ES-I3 (cell line): ENCODE measurements at regions not wholly inside any gene's neighbourhood (a gene's known extent, or its start where the extent isn't known, plus 50 kb on each side); places are given as distances from the start of the nearest gene placed in this dataset.
"Not testable (repeated sequence)": the region's sequence is repeated elsewhere in the genome, so short reads cannot be mapped to it uniquely, and the experiment has no call there.

ENCODE experiments used
- H3K36me3 ChIP-seq: 2 replicates; pipeline ENCODE4 v1.6.1; 2013; ENCODE audit warnings: mild to moderate bottlenecking, low read length, control low read depth, moderate library complexity; ENCODE audit not compliant: insufficient read depth
- H3K4me1 ChIP-seq: 2 replicates; pipeline ENCODE4 v1.6.1; 2013; ENCODE audit warnings: mild to moderate bottlenecking, control low read depth, low read length; ENCODE audit not compliant: insufficient read depth
- H3K9ac ChIP-seq: 2 replicates; pipeline ENCODE4 v1.6.1; 2013; ENCODE audit warnings: low read depth, mild to moderate bottlenecking, low read length, moderate library complexity
- H3K9me3 ChIP-seq: 2 replicates; pipeline ENCODE4 v1.6.1; 2013; ENCODE audit warnings: mild to moderate bottlenecking, low read length, moderate library complexity; ENCODE audit not compliant: control insufficient read depth, insufficient read depth

DNA sequence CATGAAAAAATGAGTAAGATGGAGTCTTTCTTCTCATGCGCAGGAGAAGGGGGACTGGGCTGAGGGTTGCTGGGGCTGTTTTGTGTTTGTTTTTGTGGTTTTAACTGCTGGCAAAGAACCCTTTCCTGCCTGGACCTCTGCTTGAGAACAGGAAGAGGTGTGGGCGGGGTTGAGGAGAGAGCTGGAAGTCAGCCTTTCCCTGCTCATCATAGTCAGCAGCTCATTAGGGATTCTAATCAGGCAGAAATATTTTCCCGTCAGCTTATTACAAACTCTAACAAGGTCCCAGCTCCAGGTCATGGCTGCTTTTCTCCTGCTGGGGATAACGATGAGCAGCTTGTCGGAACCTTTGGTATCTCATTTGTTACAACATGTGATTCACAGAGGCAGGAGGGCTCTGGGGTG, 185.0 kb upstream of the NRXN3 start:
- no peaks in the 10 kb centered on the region for H3K9me3 ChIP-seq
- H3K4me1 ChIP-seq = no peaks in the 10 kb centered on the region; the same call in 1 of the 2 replicates
- H3K9ac ChIP-seq = no peak overlapping the region
- H3K36me3 ChIP-seq = no peaks in the 10 kb centered on the region

- Histone ChIP-seq H3K36me3 (no peaks in the 10 kb centered on the region), H3K9me3 (no peaks in the 10 kb centered on the region), H3K9ac (no peak overlapping the region), H3K4me1 (no peaks in the 10 kb centered on the region; the same call in 1 of the 2 replicates)
Observed at GRCh38 chr14:77986773-77987172, 183.4 kb upstream of the NRXN3 start.

- no peaks in the 10 kb centered on the region for H3K9me3 ChIP-seq
- no peaks in the 10 kb centered on the region for H3K36me3 ChIP-seq
- no peak overlapping the region for H3K9ac ChIP-seq
- no peaks in the 10 kb centered on the region; the same call in 1 of the 2 replicates for H3K4me1 ChIP-seq
Observed at GRCh38 chr14:77988096-77988870, 181.9 kb upstream of the NRXN3 start.

GRCh38 chr14:77988970-77989369, 181.2 kb upstream of the NRXN3 start:
- no peaks in the 10 kb centered on the region; the same call in 1 of the 2 replicates for H3K4me1 ChIP-seq
- H3K9me3 ChIP-seq = no peaks in the 10 kb centered on the region
- no peaks in the 10 kb centered on the region for H3K36me3 ChIP-seq
- H3K9ac ChIP-seq = no peak overlapping the region

GRCh38 chr14:77989441-77989991, 180.7 kb upstream of the NRXN3 start:
- Histone ChIP-seq H3K9ac (no peak overlapping the region), H3K36me3 (no peaks in the 10 kb centered on the region), H3K9me3 (no peaks in the 10 kb centered on the region)

DNA sequence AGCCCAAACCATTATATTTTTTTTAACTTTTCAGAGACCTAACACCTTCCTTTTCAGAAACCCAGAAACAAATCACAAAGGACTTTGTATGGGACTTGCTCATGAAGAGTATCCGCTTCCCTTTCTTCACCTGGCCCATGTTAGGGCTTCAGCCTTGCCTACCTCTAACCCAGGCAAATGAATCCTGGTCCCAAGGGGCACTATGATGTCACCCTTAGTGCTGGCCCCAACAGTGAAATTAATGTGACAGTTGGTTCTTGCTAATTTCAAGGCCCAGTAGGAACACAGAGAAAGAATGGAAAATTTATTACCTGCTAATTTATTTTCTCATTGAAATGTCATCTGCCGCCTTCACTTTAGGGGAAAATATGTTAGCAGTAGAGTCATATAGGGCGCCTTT, 179.8 kb upstream of the NRXN3 start:
- Histone ChIP-seq H3K36me3 (no peaks in the 10 kb centered on the region), H3K9ac (no peak overlapping the region), H3K4me1 (no peaks in the 10 kb centered on the region; the same call in 1 of the 2 replicates), H3K9me3 (no peaks in the 10 kb centered on the region)

More at GRCh38 chr14:77989441-77989991, 180.7 kb upstream of the NRXN3 start:
- no peaks in the 10 kb centered on the region; the same call in 1 of the 2 replicates for H3K4me1 ChIP-seq

DNA sequence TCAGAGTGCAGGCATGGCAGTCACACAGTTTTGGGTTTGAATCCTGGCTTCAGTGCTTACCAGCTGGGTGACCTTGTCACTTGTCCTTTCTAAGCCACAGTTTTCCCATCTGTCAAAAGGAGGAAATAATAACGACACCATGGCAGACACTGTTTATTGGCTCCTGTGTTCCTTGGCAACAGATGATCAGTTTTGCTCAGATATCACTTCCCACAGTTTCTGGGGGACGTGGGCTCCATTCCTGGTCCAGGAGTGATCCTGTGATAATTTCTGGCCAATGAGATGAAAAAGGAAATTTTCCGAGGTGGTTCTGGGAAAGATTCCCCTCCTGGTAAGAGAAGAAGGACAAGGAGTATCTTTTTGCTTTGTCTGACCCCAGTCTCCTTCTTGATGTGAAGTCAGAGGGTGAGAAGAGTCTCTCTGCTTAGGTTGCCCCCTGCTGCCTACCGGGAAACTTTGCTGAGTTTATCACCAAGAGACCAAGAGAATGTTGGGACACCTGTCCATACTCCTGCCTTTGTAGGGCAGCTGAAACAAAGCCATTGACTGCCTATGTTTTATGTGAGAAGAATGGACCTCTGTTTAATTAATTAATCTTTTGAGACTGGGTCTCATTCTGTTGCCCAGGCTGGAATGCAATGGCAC, 178.9 kb upstream of the NRXN3 start:
- no peaks in the 10 kb centered on the region for H3K36me3 ChIP-seq
- no peak overlapping the region for H3K9ac ChIP-seq
- no peaks in the 10 kb centered on the region for H3K4me1 ChIP-seq
- H3K9me3 ChIP-seq = no peaks in the 10 kb centered on the region

DNA sequence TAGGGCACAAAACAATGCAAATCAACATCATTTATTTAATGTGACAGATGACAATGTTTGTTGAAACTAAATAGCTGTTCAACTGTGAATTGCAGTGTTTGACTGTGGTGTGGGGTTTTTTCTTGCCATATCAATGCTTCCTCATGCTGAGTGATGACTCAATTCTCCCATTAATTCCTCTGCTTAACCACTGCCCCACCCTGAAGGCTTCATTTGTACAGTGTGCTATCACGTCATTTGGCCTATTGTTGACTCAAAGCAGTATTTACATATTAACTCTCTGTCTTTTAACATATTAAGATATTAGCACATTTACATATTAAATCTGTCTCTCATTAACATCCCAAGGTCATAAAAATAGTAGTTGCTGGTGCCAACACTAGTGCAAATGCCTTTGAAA, 164.8 kb upstream of the NRXN3 start:
- H3K36me3 ChIP-seq = no peaks in the 10 kb centered on the region
- H3K9me3 ChIP-seq = no peaks in the 10 kb centered on the region
- H3K9ac ChIP-seq = no peak overlapping the region
- H3K4me1 ChIP-seq = no peaks in the 10 kb centered on the region

- Histone ChIP-seq H3K4me1 (no peaks in the 10 kb centered on the region), H3K9ac (no peak overlapping the region), H3K9me3 (no peaks in the 10 kb centered on the region), H3K36me3 (no peaks in the 10 kb centered on the region)
Observed at GRCh38 chr14:78007160-78007559, 163.0 kb upstream of the NRXN3 start.

- no peaks in the 10 kb centered on the region for H3K36me3 ChIP-seq
- H3K9me3 ChIP-seq = no peaks in the 10 kb centered on the region
- H3K9ac ChIP-seq = no peak overlapping the region
- no peaks in the 10 kb centered on the region for H3K4me1 ChIP-seq
Observed at GRCh38 chr14:78010688-78011087, 159.5 kb upstream of the NRXN3 start.

GRCh38 chr14:78013911-78014310, 156.3 kb upstream of the NRXN3 start:
- not testable (repeated sequence) for H3K36me3 ChIP-seq, H3K9ac ChIP-seq, H3K4me1 ChIP-seq, H3K9me3 ChIP-seq

DNA sequence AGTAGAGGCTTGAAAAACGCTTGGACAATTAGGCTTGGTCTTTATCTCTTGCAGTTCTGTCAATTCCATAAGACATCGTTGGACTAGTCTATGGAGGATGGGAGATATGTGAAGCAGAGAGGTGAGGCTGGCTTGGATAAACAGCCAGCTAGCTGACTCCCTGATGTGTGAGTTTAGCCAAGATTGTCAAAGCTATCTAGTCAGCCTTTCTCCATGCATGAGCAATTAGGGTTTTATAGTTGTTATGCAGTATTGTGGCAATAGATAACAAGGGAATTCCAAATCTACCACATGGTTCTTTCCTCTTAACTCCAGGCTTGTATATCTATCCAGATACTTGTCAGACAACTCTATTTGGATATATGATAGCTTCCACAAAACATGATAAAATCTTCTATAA, 153.6 kb upstream of the NRXN3 start:
- H3K9me3 ChIP-seq = no peaks in the 10 kb centered on the region
- H3K36me3 ChIP-seq = no peaks in the 10 kb centered on the region
- no peak overlapping the region for H3K9ac ChIP-seq
- no peaks in the 10 kb centered on the region for H3K4me1 ChIP-seq

DNA sequence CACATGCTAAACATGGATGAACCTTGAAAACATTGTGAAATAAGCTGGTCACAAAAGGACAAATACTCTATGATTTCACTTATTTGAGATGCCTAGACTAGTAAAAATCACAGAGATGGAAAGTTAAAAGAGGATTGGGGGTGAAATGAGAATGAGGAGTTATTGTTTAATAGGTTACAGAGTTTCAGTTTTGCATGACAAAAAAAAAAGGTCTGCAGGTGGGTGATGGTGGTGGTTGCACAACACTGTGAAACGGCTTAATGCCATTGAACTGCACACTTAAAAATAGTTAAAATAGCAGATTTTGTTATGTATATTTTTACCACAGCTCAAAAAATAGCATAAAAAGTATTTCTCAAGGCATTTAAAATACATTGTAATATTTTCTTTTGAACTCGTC, 151.9 kb upstream of the NRXN3 start:
- Histone ChIP-seq H3K4me1 (no peaks in the 10 kb centered on the region), H3K9me3 (no peaks in the 10 kb centered on the region), H3K9ac (no peak overlapping the region), H3K36me3 (no peaks in the 10 kb centered on the region)

GRCh38 chr14:78022059-78022458, 148.1 kb upstream of the NRXN3 start:
- H3K9ac ChIP-seq = no peak overlapping the region
- no peaks in the 10 kb centered on the region for H3K9me3 ChIP-seq
- no peaks in the 10 kb centered on the region for H3K36me3 ChIP-seq
- H3K4me1 ChIP-seq = no peaks in the 10 kb centered on the region

DNA sequence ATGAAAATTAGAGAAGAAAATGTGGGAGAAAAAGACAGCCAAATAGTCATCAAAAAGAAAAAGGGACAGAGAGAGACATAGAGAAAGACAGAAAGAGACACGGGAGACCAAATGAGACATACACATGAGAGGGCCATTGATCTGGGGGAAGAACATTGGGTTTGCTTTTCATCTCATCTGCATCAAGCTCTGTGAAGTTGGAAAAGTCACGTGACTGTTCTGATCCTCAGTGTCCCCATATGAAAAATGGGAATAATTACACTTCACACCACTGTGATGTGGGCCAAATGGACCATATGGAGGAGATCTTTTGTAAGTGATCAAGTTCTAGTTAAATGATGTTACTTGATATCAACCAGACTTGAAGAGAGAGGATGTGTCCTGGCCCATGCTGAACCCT, 147.1 kb upstream of the NRXN3 start:
- no peak overlapping the region for H3K9ac ChIP-seq
- no peaks in the 10 kb centered on the region for H3K36me3 ChIP-seq
- no peaks in the 10 kb centered on the region for H3K4me1 ChIP-seq
- H3K9me3 ChIP-seq = no peaks in the 10 kb centered on the region
